ENCODE measurements at regions not wholly inside any gene's neighbourhood (a gene's known extent, or its start where the extent isn't known, plus 50 kb on each side); places are given as distances from the start of the nearest gene placed in this dataset.

DNA sequence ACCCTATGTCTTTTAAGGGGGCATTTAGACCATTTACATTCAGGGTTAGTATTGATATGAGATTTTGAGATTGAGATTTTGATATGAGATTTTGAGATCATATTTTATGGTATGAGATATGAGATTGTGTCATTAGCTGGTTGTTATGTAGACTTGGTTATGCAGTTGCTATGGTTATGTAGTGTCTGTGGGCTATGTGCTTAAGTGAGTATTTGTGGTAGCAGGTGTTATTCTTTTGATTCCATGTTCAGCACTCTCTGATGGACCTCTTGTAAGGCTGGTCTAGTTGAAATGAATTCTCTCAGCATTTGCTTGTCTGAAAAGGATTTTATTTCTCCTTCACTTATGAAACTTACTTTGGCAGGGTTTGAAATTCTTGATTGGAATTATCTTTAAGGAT is 225.4 kb downstream of the SATB1 start:
- ATAC-seq (ENCODE audit: low FRiP score in 2 of 2) (no peak), DNase-seq (no peak)
- H3K4me3 ChIP-seq: no peak overlapping the region
- no peaks in the 10 kb centered on the region for H3K9me3 ChIP-seq
- H3K27ac ChIP-seq: no peak overlapping the region
- no peaks in the 10 kb centered on the region for H3K4me1 ChIP-seq
- no peaks in the 10 kb centered on the region for H3K36me3 ChIP-seq
- H3K27me3 ChIP-seq: no peaks in the 10 kb centered on the region
- no peak for TF ChIP-seq POLR2AphosphoS5 (IDR thresholded peaks at IDR 0.05)
- no peak for TF ChIP-seq EP300 (IDR thresholded peaks at IDR 0.05)
- TF ChIP-seq, protein P1, sequence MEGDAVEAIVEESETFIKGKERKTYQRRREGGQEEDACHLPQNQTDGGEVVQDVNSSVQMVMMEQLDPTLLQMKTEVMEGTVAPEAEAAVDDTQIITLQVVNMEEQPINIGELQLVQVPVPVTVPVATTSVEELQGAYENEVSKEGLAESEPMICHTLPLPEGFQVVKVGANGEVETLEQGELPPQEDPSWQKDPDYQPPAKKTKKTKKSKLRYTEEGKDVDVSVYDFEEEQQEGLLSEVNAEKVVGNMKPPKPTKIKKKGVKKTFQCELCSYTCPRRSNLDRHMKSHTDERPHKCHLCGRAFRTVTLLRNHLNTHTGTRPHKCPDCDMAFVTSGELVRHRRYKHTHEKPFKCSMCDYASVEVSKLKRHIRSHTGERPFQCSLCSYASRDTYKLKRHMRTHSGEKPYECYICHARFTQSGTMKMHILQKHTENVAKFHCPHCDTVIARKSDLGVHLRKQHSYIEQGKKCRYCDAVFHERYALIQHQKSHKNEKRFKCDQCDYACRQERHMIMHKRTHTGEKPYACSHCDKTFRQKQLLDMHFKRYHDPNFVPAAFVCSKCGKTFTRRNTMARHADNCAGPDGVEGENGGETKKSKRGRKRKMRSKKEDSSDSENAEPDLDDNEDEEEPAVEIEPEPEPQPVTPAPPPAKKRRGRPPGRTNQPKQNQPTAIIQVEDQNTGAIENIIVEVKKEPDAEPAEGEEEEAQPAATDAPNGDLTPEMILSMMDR (IDR thresholded peaks at IDR 0.05): no peak
- TF ChIP-seq POLR2A (IDR thresholded peaks at IDR 0.05): no peak

DNA sequence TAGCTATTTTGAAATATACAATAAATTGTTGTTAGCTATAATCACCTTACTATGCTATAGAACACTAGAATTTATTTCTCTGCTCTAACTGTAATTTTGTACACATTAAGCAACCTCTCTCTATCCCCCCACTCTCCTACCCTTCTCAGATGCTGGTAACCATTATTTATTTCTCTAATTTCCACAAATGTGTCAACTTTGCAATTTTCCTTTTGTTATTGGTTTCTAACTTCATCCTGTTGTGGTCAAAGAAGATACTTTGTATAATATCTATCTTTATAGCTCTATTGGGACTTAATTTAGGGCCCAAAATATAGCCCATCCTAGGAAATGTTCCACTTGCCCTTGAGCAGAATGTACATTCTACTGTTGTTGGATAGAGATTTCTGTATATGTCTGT is 229.3 kb downstream of the SATB1 start:
- H3K27ac ChIP-seq: no peak overlapping the region
- H3K36me3 ChIP-seq: no peaks in the 10 kb centered on the region
- no peaks in the 10 kb centered on the region for H3K4me1 ChIP-seq
- no peaks in the 10 kb centered on the region for H3K27me3 ChIP-seq
- TF ChIP-seq EP300 (IDR thresholded peaks at IDR 0.05) (no peak), POLR2A (IDR thresholded peaks at IDR 0.05) (no peak)
- H3K9me3 ChIP-seq: no peaks in the 10 kb centered on the region
- no peak overlapping the region for H3K4me3 ChIP-seq
- DNase-seq: no peak
- ATAC-seq (ENCODE audit: low FRiP score in 2 of 2): no peak

DNA sequence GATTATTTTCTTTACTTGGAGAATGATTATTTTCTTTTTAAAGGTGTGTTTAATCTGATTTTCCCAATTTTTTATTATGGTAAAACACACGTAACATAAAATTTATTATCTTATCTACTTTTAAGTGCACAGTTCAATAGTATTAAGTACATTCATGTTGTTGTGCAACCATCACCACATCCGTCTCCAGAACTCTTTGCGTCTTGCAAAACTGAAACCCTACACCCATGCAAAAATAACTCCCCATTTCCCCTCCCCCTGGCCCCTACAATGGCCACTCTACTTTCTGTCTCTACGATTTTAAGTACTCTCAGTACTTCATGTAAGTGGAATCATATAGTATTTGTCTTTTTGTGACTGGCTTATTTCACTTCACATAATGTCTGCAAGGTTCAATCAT is 230.7 kb downstream of the SATB1 start:
- no peak for TF ChIP-seq POLR2A (IDR thresholded peaks at IDR 0.05)
- TF ChIP-seq EP300 (IDR thresholded peaks at IDR 0.05): no peak
- TF ChIP-seq, protein P1 (IDR thresholded peaks at IDR 0.05): no peak
- no peak for TF ChIP-seq POLR2AphosphoS5 (IDR thresholded peaks at IDR 0.05)
- H3K9me3 ChIP-seq: no peaks in the 10 kb centered on the region
- 36 to 44% methylated on average over 4 of the region's 4 CpGs for WGBS, 2 donors

DNA sequence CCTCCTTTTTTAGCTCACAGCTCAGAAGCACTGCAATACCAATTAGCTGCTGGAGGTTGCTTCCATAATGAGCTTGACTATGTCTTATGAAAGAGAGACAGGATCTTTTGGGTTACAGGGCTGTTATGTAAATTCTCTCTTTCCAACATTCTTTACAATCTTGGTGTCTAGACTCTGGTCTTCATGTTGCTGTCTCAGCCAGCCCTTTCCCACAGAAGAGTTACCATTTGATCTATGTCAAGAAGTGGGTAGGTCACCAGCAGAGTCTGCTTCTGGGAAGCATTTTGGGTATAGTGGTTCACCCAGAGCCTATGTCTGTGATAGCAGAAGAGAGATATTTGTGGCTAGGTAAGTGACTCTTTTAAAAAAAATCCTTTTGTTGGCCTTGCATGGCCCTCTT is 234.5 kb downstream of the SATB1 start:
- H3K4me3 ChIP-seq: no peak overlapping the region
- ATAC-seq (ENCODE audit: low FRiP score in 2 of 2) (no peak), DNase-seq (no peak)
- H3K27me3 ChIP-seq: no peaks in the 10 kb centered on the region
- H3K9me3 ChIP-seq: no peaks in the 10 kb centered on the region
- TF ChIP-seq, protein P1 (IDR thresholded peaks at IDR 0.05): no peak
- TF ChIP-seq POLR2AphosphoS5 (IDR thresholded peaks at IDR 0.05): no peak
- TF ChIP-seq EP300 (IDR thresholded peaks at IDR 0.05): no peak
- TF ChIP-seq POLR2A (IDR thresholded peaks at IDR 0.05): no peak
- H3K36me3 ChIP-seq: no peaks in the 10 kb centered on the region
- H3K27ac ChIP-seq: no peak overlapping the region
- H3K4me1 ChIP-seq: no peaks in the 10 kb centered on the region

More for the DNA sequence above, 230.7 kb downstream of the SATB1 start:
- Histone ChIP-seq H3K4me3 (no peak overlapping the region), H3K4me1 (no peaks in the 10 kb centered on the region), H3K27ac (no peak overlapping the region), H3K36me3 (no peaks in the 10 kb centered on the region), H3K27me3 (no peaks in the 10 kb centered on the region)
- no peak for DNase-seq
- ATAC-seq (ENCODE audit: low FRiP score in 2 of 2): no peak

DNA sequence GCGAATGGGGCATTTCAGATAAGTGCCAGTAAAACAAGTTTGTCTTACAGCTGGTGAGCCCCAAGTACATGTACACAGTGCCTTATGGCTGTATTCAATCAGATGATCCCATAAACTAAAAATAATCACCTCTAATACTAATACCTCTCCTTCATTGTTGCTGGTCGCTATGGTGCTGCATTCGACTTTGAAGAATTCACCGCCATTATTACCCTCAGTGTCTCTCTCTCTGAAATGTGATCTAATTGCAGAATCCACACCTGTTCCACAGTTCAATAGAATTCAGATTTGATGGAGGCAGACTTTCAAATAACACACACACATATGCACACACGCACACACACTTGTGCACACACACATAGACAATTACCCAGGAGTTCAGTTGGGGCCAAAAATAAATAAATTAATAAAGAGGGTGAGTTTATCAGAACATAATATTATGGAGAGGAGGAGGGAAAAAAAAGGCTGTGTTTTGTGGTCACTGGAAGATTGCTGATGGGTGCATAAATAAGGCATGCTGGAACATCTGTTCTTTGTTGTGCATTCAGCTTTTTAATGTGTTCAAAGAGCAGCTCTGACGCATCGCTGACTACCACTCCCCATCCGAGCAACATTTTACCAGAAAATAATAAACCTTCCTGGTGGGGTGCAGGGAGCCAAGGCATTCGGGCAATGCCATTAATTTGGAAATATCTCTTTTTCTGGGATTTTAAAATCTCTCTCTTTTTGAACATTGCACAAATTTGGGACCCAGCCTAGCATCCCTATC is 235.7 kb downstream of the SATB1 start:
- ATAC-seq (ENCODE audit: low FRiP score in 2 of 2): no peak
- Histone ChIP-seq H3K27ac (no peak overlapping the region), H3K27me3 (no peaks in the 10 kb centered on the region), H3K4me1 (no peaks in the 10 kb centered on the region), H3K9me3 (no peaks in the 10 kb centered on the region), H3K4me3 (no peak overlapping the region), H3K36me3 (no peaks in the 10 kb centered on the region)
- 76 to 83% methylated on average over 9 of the region's 9 CpGs for WGBS, 2 donors
- DNase-seq: no peak
- no peak for TF ChIP-seq POLR2AphosphoS5 (IDR thresholded peaks at IDR 0.05)
- TF ChIP-seq, protein P1 (IDR thresholded peaks at IDR 0.05): no peak
- no peak for TF ChIP-seq EP300 (IDR thresholded peaks at IDR 0.05)
